ENCODE measurements at regions not wholly inside any gene's neighbourhood (a gene's known extent, or its start where the extent isn't known, plus 50 kb on each side); places are given as distances from the start of the nearest gene placed in this dataset.

- intact Hi-C loops (cut with micrococcal nuclease), result loop anchor here (1.0 kb wide), 1 partner anchor 8 kb away; no protein-coding TSS in a partner anchor
- H3K27me3 Mint-ChIP-seq (ENCODE audit: insufficient read depth), result no peaks in the 10 kb centered on the region
- H3K27ac Mint-ChIP-seq, result peak overlapping the region; percentile 36
- no peaks in the 10 kb centered on the region for H3K9me3 Mint-ChIP-seq
- H3K36me3 Mint-ChIP-seq (ENCODE audit: low read depth), result peaks cover 56% of the 10 kb centered on the region
- H3K4me1 Mint-ChIP-seq (ENCODE audit: low read depth), result peaks cover 68% of the 10 kb centered on the region
- peak overlapping the region; percentile 3 for H3K4me3 Mint-ChIP-seq
- no peak for DNase-seq (ENCODE audit: low spot score)
Measured at GRCh38 chr7:130929896-130930659, 196.1 kb upstream of the KLF14 start.

GRCh38 chr7:130930681-130931080 is 196.7 kb upstream of the KLF14 start:
- Mint-ChIP-seq H3K36me3 (ENCODE audit: low read depth) (peaks cover 53% of the 10 kb centered on the region), H3K4me3 (peak overlapping the region; percentile 3), H3K27ac (peak overlapping the region; percentile 36), H3K4me1 (ENCODE audit: low read depth) (peaks cover 68% of the 10 kb centered on the region), H3K27me3 (ENCODE audit: insufficient read depth) (no peaks in the 10 kb centered on the region), H3K9me3 (no peaks in the 10 kb centered on the region)
- intact Hi-C loops (cut with micrococcal nuclease), result loop anchor here (1.0 kb wide), 1 partner anchor 8 kb away; no protein-coding TSS in a partner anchor
- no peak for DNase-seq (ENCODE audit: low spot score)

GRCh38 chr7:130931423-130931822 is 197.4 kb upstream of the KLF14 start:
- peaks cover 54% of the 10 kb centered on the region for H3K36me3 Mint-ChIP-seq (ENCODE audit: low read depth)
- H3K27me3 Mint-ChIP-seq (ENCODE audit: insufficient read depth), result no peaks in the 10 kb centered on the region
- peaks cover 68% of the 10 kb centered on the region for H3K4me1 Mint-ChIP-seq (ENCODE audit: low read depth)
- intact Hi-C loops (cut with micrococcal nuclease), result no loop called here
- H3K4me3 Mint-ChIP-seq, result no peak overlapping the region
- no peak overlapping the region for H3K27ac Mint-ChIP-seq
- no peak for DNase-seq (ENCODE audit: low spot score)
- H3K9me3 Mint-ChIP-seq, result no peaks in the 10 kb centered on the region

- Mint-ChIP-seq H3K36me3 (ENCODE audit: low read depth) (peaks cover 58% of the 10 kb centered on the region), H3K4me1 (ENCODE audit: low read depth) (peaks cover 68% of the 10 kb centered on the region), H3K4me3 (no peak overlapping the region), H3K27me3 (ENCODE audit: insufficient read depth) (no peaks in the 10 kb centered on the region), H3K9me3 (no peaks in the 10 kb centered on the region), H3K27ac (no peak overlapping the region)
- intact Hi-C loops (cut with micrococcal nuclease), result no loop called here
- DNase-seq (ENCODE audit: low spot score), result no peak
Measured at GRCh38 chr7:130932088-130932487, 198.1 kb upstream of the KLF14 start.

GRCh38 chr7:130932667-130933432 is 198.8 kb upstream of the KLF14 start:
- Mint-ChIP-seq H3K27me3 (ENCODE audit: insufficient read depth) (no peaks in the 10 kb centered on the region), H3K36me3 (ENCODE audit: low read depth) (peaks cover 53% of the 10 kb centered on the region), H3K27ac (no peak overlapping the region), H3K9me3 (no peaks in the 10 kb centered on the region), H3K4me1 (ENCODE audit: low read depth) (peaks cover 63% of the 10 kb centered on the region), H3K4me3 (no peak overlapping the region)
- DNase-seq (ENCODE audit: low spot score), result no peak
- intact Hi-C loops (cut with micrococcal nuclease), result no loop called here

GRCh38 chr7:130933919-130934318 is 199.9 kb upstream of the KLF14 start:
- H3K9me3 Mint-ChIP-seq, result no peaks in the 10 kb centered on the region
- no peak overlapping the region for H3K4me3 Mint-ChIP-seq
- intact Hi-C loops (cut with micrococcal nuclease), result no loop called here
- no peak for DNase-seq (ENCODE audit: low spot score)
- no peaks in the 10 kb centered on the region for H3K27me3 Mint-ChIP-seq (ENCODE audit: insufficient read depth)
- H3K4me1 Mint-ChIP-seq (ENCODE audit: low read depth), result peaks cover 65% of the 10 kb centered on the region
- H3K27ac Mint-ChIP-seq, result peak overlapping the region; percentile 40
- peaks cover 54% of the 10 kb centered on the region for H3K36me3 Mint-ChIP-seq (ENCODE audit: low read depth)

- intact Hi-C loops (cut with micrococcal nuclease), result no loop called here
- DNase-seq (ENCODE audit: low spot score), result no peak
- peak overlapping the region; percentile 87 for H3K27ac Mint-ChIP-seq
- peaks cover 69% of the 10 kb centered on the region for H3K4me1 Mint-ChIP-seq (ENCODE audit: low read depth)
- H3K36me3 Mint-ChIP-seq (ENCODE audit: low read depth), result peaks cover 52% of the 10 kb centered on the region
- no peak overlapping the region for H3K4me3 Mint-ChIP-seq
- H3K9me3 Mint-ChIP-seq, result no peaks in the 10 kb centered on the region
- no peaks in the 10 kb centered on the region for H3K27me3 Mint-ChIP-seq (ENCODE audit: insufficient read depth)
Measured at GRCh38 chr7:130935564-130936157, 201.7 kb upstream of the KLF14 start.

- no peaks in the 10 kb centered on the region for H3K9me3 Mint-ChIP-seq
- peaks cover 69% of the 10 kb centered on the region for H3K4me1 Mint-ChIP-seq (ENCODE audit: low read depth)
- H3K27ac Mint-ChIP-seq, result peak overlapping the region; percentile 87
- intact Hi-C loops (cut with micrococcal nuclease), result no loop called here
- no peak for DNase-seq (ENCODE audit: low spot score)
- no peaks in the 10 kb centered on the region for H3K27me3 Mint-ChIP-seq (ENCODE audit: insufficient read depth)
- H3K36me3 Mint-ChIP-seq (ENCODE audit: low read depth), result peaks cover 56% of the 10 kb centered on the region
- no peak overlapping the region for H3K4me3 Mint-ChIP-seq
Measured at GRCh38 chr7:130936202-130936931, 202.4 kb upstream of the KLF14 start.

GRCh38 chr7:130937016-130937415 is 203.0 kb upstream of the KLF14 start:
- no peak for DNase-seq (ENCODE audit: low spot score)
- H3K27me3 Mint-ChIP-seq (ENCODE audit: insufficient read depth), result no peaks in the 10 kb centered on the region
- no peaks in the 10 kb centered on the region for H3K9me3 Mint-ChIP-seq
- intact Hi-C loops (cut with micrococcal nuclease), result no loop called here
- H3K36me3 Mint-ChIP-seq (ENCODE audit: low read depth), result peaks cover 62% of the 10 kb centered on the region
- peak overlapping the region; percentile 87 for H3K27ac Mint-ChIP-seq
- peaks cover 76% of the 10 kb centered on the region for H3K4me1 Mint-ChIP-seq (ENCODE audit: low read depth)
- no peak overlapping the region for H3K4me3 Mint-ChIP-seq

GRCh38 chr7:130937830-130938229 is 203.8 kb upstream of the KLF14 start:
- intact Hi-C loops (cut with micrococcal nuclease), result loop anchor here (1.0 kb wide), 1 partner anchor 8 kb away; no protein-coding TSS in a partner anchor
- Mint-ChIP-seq H3K36me3 (ENCODE audit: low read depth) (peaks cover 65% of the 10 kb centered on the region), H3K4me3 (peak overlapping the region; percentile 11), H3K4me1 (ENCODE audit: low read depth) (peaks cover 83% of the 10 kb centered on the region), H3K27ac (peak overlapping the region; percentile 84), H3K27me3 (ENCODE audit: insufficient read depth) (no peaks in the 10 kb centered on the region), H3K9me3 (no peaks in the 10 kb centered on the region)
- DNase-seq (ENCODE audit: low spot score), result no peak

GRCh38 chr7:130938661-130939060 is 204.7 kb upstream of the KLF14 start:
- no peak for DNase-seq (ENCODE audit: low spot score)
- H3K4me1 Mint-ChIP-seq (ENCODE audit: low read depth), result peaks cover 83% of the 10 kb centered on the region
- intact Hi-C loops (cut with micrococcal nuclease), result loop anchor here (1.0 kb wide), 2 partner anchors 8 to 10 kb away; no protein-coding TSS in a partner anchor
- H3K27ac Mint-ChIP-seq, result peak overlapping the region; percentile 84
- no peaks in the 10 kb centered on the region for H3K9me3 Mint-ChIP-seq
- H3K4me3 Mint-ChIP-seq, result peak overlapping the region; percentile 11
- peaks cover 65% of the 10 kb centered on the region for H3K36me3 Mint-ChIP-seq (ENCODE audit: low read depth)
- H3K27me3 Mint-ChIP-seq (ENCODE audit: insufficient read depth), result no peaks in the 10 kb centered on the region

GRCh38 chr7:130939321-130940095 is 205.5 kb upstream of the KLF14 start:
- DNase-seq (ENCODE audit: low spot score), result no peak
- Mint-ChIP-seq H3K9me3 (no peaks in the 10 kb centered on the region), H3K4me3 (peak overlapping the region; percentile 24), H3K4me1 (ENCODE audit: low read depth) (peaks cover 90% of the 10 kb centered on the region), H3K27ac (peak overlapping the region; percentile 85), H3K27me3 (ENCODE audit: insufficient read depth) (no peaks in the 10 kb centered on the region), H3K36me3 (ENCODE audit: low read depth) (peaks cover 61% of the 10 kb centered on the region)
- intact Hi-C loops (cut with micrococcal nuclease), result loop anchor here (1.0 to 10.0 kb wide), 2 partner anchors 9 to 45 kb away; no protein-coding TSS in a partner anchor

All from activated T-helper 1 cell treated with anti-CD3 and anti-CD28 coated beads, Interleukin-12 subunit alpha, Interleukin-12 subunit beta, Interleukin-2, Interleukin-4 antibody, amounts not matched to agents 30 ng/mL and 10 ng/mL and 1 ng/mL, durations not matched to agents 14 hours and 24 hours and 36 hours (primary cell).